GM13977 (cell line): ENCODE measurements at regions not wholly inside any gene's neighbourhood (a gene's known extent, or its start where the extent isn't known, plus 50 kb on each side); places are given as distances from the start of the nearest gene placed in this dataset.

ENCODE experiments used
- DNase-seq: peaks from one replicate; pipeline ENCODE4 v3.0.0; 2012; ENCODE audit warnings: low spot score
- CTCF ChIP-seq: IDR thresholded peaks from 2 replicates; pipeline ENCODE4 v1.5.1; 2012; ENCODE audit warnings: mild to moderate bottlenecking, control low read depth; ENCODE audit not compliant: insufficient read depth; ENCODE audit errors: extremely low read depth, missing control alignments
- in situ Hi-C: fragments of 300-500 bp; cut with MboI; formaldehyde crosslinking; loops from one replicate; pipeline ENCODE4 v1.12.0; 2022; ENCODE audit warnings: low sequenced_read_pairs, low pct_unique_long_range_greater_than_20kb, mixed read lengths, inconsistent platforms; ENCODE audit not compliant: unreplicated experiment

DNA sequence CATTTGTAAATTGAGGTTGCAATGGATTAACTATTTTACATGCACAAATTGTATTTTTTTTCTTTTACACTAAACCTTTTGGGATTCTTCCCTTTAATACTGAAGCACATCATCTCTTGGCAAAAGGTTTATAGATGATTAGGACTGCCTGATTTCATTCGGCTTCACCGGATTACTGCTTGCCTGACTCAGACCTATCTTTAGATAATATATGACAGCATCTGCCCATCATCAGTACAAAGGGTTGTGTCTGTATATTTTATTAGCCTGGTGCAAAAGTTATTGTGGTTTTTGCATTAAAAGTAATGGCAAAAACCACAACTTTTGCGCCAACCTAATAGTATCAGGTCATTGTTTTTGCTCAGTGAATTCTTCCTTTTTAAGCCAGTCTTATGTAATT is 316.2 kb upstream of the HTR2A start:
- DNase-seq: no peak
- no peak for TF ChIP-seq CTCF
- in situ Hi-C loops: no loop called here

GRCh38 chr13:47211106-47211505 is 314.3 kb upstream of the HTR2A start:
- DNase-seq: no peak
- in situ Hi-C loops: no loop called here
- no peak for TF ChIP-seq CTCF

GRCh38 chr13:47206111-47206510 is 309.3 kb upstream of the HTR2A start:
- in situ Hi-C loops: no loop called here
- TF ChIP-seq CTCF: no peak
- no peak for DNase-seq

- in situ Hi-C loops: no loop called here
- DNase-seq: no peak
- no peak for TF ChIP-seq CTCF
Observed at GRCh38 chr13:47190696-47191305, 293.9 kb upstream of the HTR2A start.

- no peak for DNase-seq
- in situ Hi-C loops: no loop called here
- no peak for TF ChIP-seq CTCF
Observed at GRCh38 chr13:47188802-47189201, 291.9 kb upstream of the HTR2A start.

GRCh38 chr13:47186471-47186870 is 289.6 kb upstream of the HTR2A start:
- no peak for DNase-seq
- in situ Hi-C loops: no loop called here
- no peak for TF ChIP-seq CTCF

GRCh38 chr13:47184321-47184720 is 287.5 kb upstream of the HTR2A start:
- DNase-seq: no peak
- in situ Hi-C loops: no loop called here
- no peak for TF ChIP-seq CTCF
